ENCODE measurements at regions not wholly inside any gene's neighbourhood (a gene's known extent, or its start where the extent isn't known, plus 50 kb on each side); places are given as distances from the start of the nearest gene placed in this dataset.

DNA sequence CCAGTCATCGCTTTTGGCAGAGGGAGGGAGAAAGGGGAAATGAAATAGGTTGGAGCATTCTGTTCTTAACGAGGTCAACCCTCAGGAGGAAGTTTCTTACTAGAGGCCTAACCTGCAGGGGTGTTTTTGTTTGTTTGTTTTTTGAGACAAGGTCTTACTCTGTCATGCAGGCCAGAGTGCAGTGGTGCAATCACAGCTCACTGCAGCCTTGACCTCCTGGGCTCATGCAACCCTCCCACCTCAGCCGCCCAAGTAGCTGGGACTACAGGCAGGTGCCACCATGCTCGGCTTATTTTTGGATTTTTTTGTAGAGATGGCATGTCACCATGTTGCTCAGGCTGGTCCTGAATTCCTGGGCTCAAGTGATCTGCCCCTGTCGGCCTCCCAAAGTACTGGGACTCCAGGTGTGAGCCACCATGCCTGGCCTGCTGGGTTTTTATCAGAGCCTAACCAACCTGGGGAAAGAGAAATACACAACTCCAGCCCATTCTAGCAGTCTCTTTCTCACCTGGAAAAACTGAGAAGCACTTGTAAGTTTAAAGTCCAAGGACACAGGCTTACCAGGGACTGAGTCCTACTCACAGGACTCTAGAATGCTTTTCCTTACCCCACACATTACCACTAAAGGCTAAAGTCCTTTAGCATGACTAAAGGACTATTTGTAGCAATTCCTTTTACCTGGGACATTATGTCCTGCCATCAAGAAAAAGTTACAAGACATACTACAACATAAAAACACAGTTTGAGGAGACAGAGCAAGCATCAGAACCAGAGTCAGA lies 101.0 kb upstream of the EGFR start:
- Histone ChIP-seq H3K9ac (no peak overlapping the region), H3K36me3 (no peaks in the 10 kb centered on the region), H4K20me1 (no peaks in the 10 kb centered on the region), H3K9me3 (replicated peaks in 1 of 11) (no peaks in the 10 kb centered on the region), H3K4me2 (no peak overlapping the region), H3K4me3 (no peak overlapping the region), H3K27ac (no peak overlapping the region), H3K27me3 (no peaks in the 10 kb centered on the region), H3K4me1 (peaks cover 0 to 4% (median 0%) of the 10 kb centered on the region in 10 experiments; a peak in 1 of 20 replicates)
- no peak for TF ChIP-seq Cebpa-rat (IDR thresholded peaks at IDR 0.05)

- no peak overlapping the region for H3K4me3 ChIP-seq
Observed at GRCh38 chr7:54921116-54921515, 97.7 kb upstream of the EGFR start.

DNA sequence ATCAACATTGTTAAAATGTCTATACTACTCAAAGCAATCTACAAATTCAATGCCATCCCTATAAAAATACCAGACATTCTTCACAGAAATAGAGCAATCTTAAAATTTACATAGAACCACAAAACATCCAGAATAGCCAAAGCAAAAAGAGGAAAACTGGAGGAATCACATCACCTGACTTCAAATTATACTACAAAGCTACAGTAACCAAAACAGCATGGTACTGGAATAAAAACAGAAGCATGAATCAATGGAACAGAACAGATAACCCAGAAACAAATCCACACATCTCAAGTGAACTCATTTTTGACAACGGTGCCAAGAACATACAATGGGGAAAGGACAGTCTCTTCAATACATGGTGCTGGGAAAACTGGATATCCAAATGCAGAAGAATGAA lies 87.3 kb upstream of the EGFR start:
- TF ChIP-seq Cebpa-rat (IDR thresholded peaks at IDR 0.05), result no peak
- no peaks in the 10 kb centered on the region for H4K20me1 ChIP-seq
- H3K9me3 ChIP-seq (replicated peaks in 1 of 11), result peaks cover 0 to 16% (median 11%) of the 10 kb centered on the region in 11 experiments; a peak in 18 of 22 replicates
- no peak overlapping the region for H3K27ac ChIP-seq
- no peak overlapping the region for H3K4me3 ChIP-seq
- no peaks in the 10 kb centered on the region for H3K27me3 ChIP-seq
- H3K4me2 ChIP-seq, result no peak overlapping the region
- no peaks in the 10 kb centered on the region for H3K36me3 ChIP-seq
- no peaks in the 10 kb centered on the region for H3K4me1 ChIP-seq
- H3K9ac ChIP-seq, result no peak overlapping the region

More at GRCh38 chr7:54921116-54921515, 97.7 kb upstream of the EGFR start:
- H3K9ac ChIP-seq, result no peak overlapping the region
- H3K27ac ChIP-seq, result no peak overlapping the region
- H3K27me3 ChIP-seq, result no peaks in the 10 kb centered on the region
- peaks cover 0 to 4% (median 0%) of the 10 kb centered on the region in 10 experiments; a peak in 1 of 20 replicates for H3K4me1 ChIP-seq
- H3K4me2 ChIP-seq, result no peak overlapping the region
- H4K20me1 ChIP-seq, result no peaks in the 10 kb centered on the region
- peaks cover 0 to 9% (median 0%) of the 10 kb centered on the region in 11 experiments; a peak in 4 of 22 replicates for H3K9me3 ChIP-seq (replicated peaks in 1 of 11)
- TF ChIP-seq Cebpa-rat (IDR thresholded peaks at IDR 0.05), result no peak
- H3K36me3 ChIP-seq, result no peaks in the 10 kb centered on the region

GRCh38 chr7:54932818-54933543 lies 85.8 kb upstream of the EGFR start:
- H4K20me1 ChIP-seq, result no peaks in the 10 kb centered on the region
- H3K4me1 ChIP-seq, result no peaks in the 10 kb centered on the region
- no peak overlapping the region for H3K4me3 ChIP-seq
- H3K9me3 ChIP-seq (replicated peaks in 1 of 11), result peaks cover 0 to 16% (median 11%) of the 10 kb centered on the region in 11 experiments; a peak in 18 of 22 replicates
- no peak overlapping the region for H3K4me2 ChIP-seq
- H3K36me3 ChIP-seq, result no peaks in the 10 kb centered on the region
- no peak for TF ChIP-seq Cebpa-rat (IDR thresholded peaks at IDR 0.05)
- H3K27ac ChIP-seq, result no peak overlapping the region
- no peaks in the 10 kb centered on the region for H3K27me3 ChIP-seq
- no peak overlapping the region for H3K9ac ChIP-seq

- H3K4me2 ChIP-seq, result no peak overlapping the region
- no peak overlapping the region for H3K4me3 ChIP-seq
- H3K9me3 ChIP-seq (replicated peaks in 1 of 11), result peaks cover 0 to 16% (median 11%) of the 10 kb centered on the region in 11 experiments; a peak in 18 of 22 replicates
- H3K27me3 ChIP-seq, result no peaks in the 10 kb centered on the region
- no peaks in the 10 kb centered on the region for H4K20me1 ChIP-seq
- H3K9ac ChIP-seq, result no peak overlapping the region
- H3K27ac ChIP-seq, result no peak overlapping the region
- no peaks in the 10 kb centered on the region for H3K4me1 ChIP-seq
- H3K36me3 ChIP-seq, result no peaks in the 10 kb centered on the region
- TF ChIP-seq Cebpa-rat (IDR thresholded peaks at IDR 0.05), result no peak
Observed at GRCh38 chr7:54933643-54934042, 85.2 kb upstream of the EGFR start.

DNA sequence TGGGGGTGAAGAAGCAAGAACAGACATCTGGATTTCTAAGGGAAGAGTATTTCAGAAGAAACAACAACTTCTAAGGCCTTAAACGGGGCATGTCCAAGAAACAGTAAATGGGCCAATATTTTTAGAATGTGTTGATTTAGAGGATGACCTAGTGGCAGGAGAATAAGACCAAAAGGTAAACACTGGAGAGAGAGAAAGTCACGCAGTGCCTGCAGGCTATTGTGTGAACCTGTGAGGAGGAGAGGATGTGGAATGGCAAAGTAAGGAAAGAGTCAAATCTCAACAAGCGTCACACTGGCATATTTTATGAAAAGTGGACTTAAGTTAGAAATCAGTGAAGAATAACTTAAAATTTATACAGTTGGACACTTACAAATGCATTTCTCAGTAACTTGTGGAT lies 78.1 kb upstream of the EGFR start:
- no peak for TF ChIP-seq Cebpa-rat (IDR thresholded peaks at IDR 0.05)
- no peak overlapping the region for H3K4me2 ChIP-seq
- H3K9ac ChIP-seq, result no peak overlapping the region
- no peaks in the 10 kb centered on the region for H3K36me3 ChIP-seq
- H4K20me1 ChIP-seq, result no peaks in the 10 kb centered on the region
- H3K4me3 ChIP-seq, result no peak overlapping the region
- no peak overlapping the region for H3K27ac ChIP-seq
- H3K27me3 ChIP-seq, result no peaks in the 10 kb centered on the region
- no peaks in the 10 kb centered on the region for H3K4me1 ChIP-seq
- no peaks in the 10 kb centered on the region for H3K9me3 ChIP-seq (replicated peaks in 1 of 11)

DNA sequence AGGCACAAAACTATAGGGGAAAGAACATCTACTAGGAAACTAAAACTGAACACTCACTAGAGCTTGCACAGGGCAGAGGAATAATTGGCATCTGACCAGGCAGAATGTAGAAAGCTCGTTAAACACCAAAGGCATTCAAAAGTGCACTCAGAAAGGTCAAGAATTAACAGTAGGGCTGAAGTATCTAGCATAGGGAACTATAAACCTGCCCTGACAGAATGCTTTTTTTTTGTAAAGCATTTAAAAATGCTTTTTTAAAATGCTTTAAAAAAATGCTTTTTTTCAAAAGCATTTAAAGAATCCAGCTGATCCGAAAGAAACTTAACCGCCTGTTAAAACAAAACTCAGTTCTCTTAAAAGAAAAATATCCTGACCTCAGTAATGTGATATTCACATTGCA lies 74.6 kb upstream of the EGFR start:
- Histone ChIP-seq H3K4me3 (no peak overlapping the region), H3K4me1 (no peaks in the 10 kb centered on the region), H3K9me3 (replicated peaks in 1 of 11) (no peaks in the 10 kb centered on the region), H3K27ac (no peak overlapping the region), H3K4me2 (no peak overlapping the region), H4K20me1 (no peaks in the 10 kb centered on the region), H3K9ac (no peak overlapping the region), H3K36me3 (no peaks in the 10 kb centered on the region), H3K27me3 (no peaks in the 10 kb centered on the region)
- no peak for TF ChIP-seq Cebpa-rat (IDR thresholded peaks at IDR 0.05)

GRCh38 chr7:54946271-54946670 lies 72.5 kb upstream of the EGFR start:
- Histone ChIP-seq H3K9ac (no peak overlapping the region), H3K36me3 (no peaks in the 10 kb centered on the region), H3K4me3 (no peak overlapping the region), H3K27ac (no peak overlapping the region), H3K27me3 (no peaks in the 10 kb centered on the region), H3K4me1 (no peaks in the 10 kb centered on the region), H4K20me1 (no peaks in the 10 kb centered on the region), H3K9me3 (replicated peaks in 1 of 11) (peaks cover 0 to 8% (median 0%) of the 10 kb centered on the region in 11 experiments; a peak in 3 of 22 replicates), H3K4me2 (no peak overlapping the region)
- TF ChIP-seq Cebpa-rat (IDR thresholded peaks at IDR 0.05), result no peak

GRCh38 chr7:54946764-54947163 lies 72.1 kb upstream of the EGFR start:
- H3K4me3 ChIP-seq, result no peak overlapping the region
- TF ChIP-seq Cebpa-rat (IDR thresholded peaks at IDR 0.05), result no peak
- no peak overlapping the region for H3K27ac ChIP-seq
- no peak overlapping the region for H3K4me2 ChIP-seq
- H3K4me1 ChIP-seq, result no peaks in the 10 kb centered on the region
- no peaks in the 10 kb centered on the region for H3K27me3 ChIP-seq
- no peaks in the 10 kb centered on the region for H4K20me1 ChIP-seq
- no peaks in the 10 kb centered on the region for H3K36me3 ChIP-seq
- H3K9me3 ChIP-seq (replicated peaks in 1 of 11), result peaks cover 0 to 12% (median 0%) of the 10 kb centered on the region in 11 experiments; a peak in 3 of 22 replicates
- no peak overlapping the region for H3K9ac ChIP-seq

Data from BLaER1 treated with 17β-estradiol and CSF1 and Interleukin-3, amounts not matched to agents 10 nM and 100 nM (cell line).